ENCODE measurements at regions not wholly inside any gene's neighbourhood (a gene's known extent, or its start where the extent isn't known, plus 50 kb on each side); places are given as distances from the start of the nearest gene placed in this dataset.

DNA sequence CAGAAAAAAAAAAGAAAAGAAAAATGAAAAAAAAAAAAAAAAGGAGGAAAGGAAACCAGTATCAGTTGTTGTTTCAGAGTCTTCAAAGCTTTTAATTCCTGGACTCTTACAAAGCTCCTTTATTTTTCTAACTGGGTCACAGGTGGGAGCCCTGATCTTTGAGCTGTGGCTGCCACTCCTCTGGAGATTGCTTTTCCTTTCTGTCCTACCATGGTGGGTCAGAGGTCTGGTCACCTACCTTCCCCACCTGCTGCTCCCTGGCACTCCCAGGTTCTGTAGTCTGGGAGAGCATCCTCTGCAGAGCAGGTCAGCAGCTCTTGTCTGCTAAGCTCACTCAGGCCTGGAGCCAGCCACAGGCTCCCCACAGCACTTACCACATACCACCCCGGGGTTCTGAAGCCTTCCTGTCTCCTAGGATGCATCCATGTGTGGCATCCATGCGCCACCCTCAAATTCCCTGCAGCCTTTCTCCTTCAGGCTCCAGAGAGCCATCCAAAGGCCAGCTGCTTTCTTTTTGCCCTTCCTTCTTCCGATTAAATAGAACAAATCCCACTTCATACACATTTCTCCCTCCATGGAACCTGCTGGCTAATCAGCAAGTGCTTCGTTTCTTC is 73.2 kb upstream of the TPK1 start:
- no peaks in the 10 kb centered on the region for H3K4me1 ChIP-seq (ENCODE audit: insufficient read depth, low read length)
- ChIA-PET CTCF (no interaction called here), POLR2A (no interaction called here)
- peaks cover 4 to 8% (median 5%) of the 10 kb centered on the region in 3 donors for H3K4me1 Mint-ChIP-seq
- no peaks in the 10 kb centered on the region for H3K9me3 Mint-ChIP-seq
- H3K27ac Mint-ChIP-seq, result no peak overlapping the region
- no peaks in the 10 kb centered on the region for H3K9me3 ChIP-seq (ENCODE audit: low read length)
- H3K4me3 ChIP-seq (ENCODE audit: low read length), result no peak overlapping the region
- H3K27ac ChIP-seq (ENCODE audit: low read depth, low read length), result no peak overlapping the region
- peaks cover 12 to 13% of the 10 kb centered on the region in 2 donors for H3K27me3 Mint-ChIP-seq
- H3K4me3 Mint-ChIP-seq, result no peak overlapping the region
- H3K27me3 ChIP-seq (ENCODE audit: insufficient read depth, low read length, poor library complexity, severe bottlenecking), result no peaks in the 10 kb centered on the region
- H3K36me3 ChIP-seq (ENCODE audit: insufficient read depth, low read length), result no peaks in the 10 kb centered on the region
- peaks cover 0 to 4% (median 0%) of the 10 kb centered on the region in 3 donors for H3K36me3 Mint-ChIP-seq
- no peak for DNase-seq

DNA sequence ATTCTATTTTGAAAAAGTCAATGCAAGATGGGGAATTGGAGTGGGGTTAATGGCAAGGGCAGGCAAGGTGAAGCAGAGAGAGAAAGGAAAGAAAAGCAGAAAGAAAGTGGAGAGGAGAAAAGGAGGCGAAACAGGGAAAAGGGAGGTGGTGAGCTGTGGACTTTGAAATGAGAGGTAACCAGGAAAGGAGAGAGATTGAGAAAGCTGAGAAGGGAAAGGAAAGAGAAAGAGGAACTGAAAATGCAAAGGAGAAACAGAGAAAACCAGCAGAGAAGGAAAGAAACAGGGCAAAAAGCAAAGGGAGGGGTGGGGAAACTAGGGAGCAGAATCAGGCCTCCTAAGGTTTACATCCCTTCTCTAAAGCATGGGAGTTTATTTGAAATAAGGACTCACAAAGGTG is 72.5 kb upstream of the TPK1 start:
- peaks cover 0 to 4% (median 0%) of the 10 kb centered on the region in 3 donors for H3K36me3 Mint-ChIP-seq
- no peaks in the 10 kb centered on the region for H3K9me3 ChIP-seq (ENCODE audit: low read length)
- H3K27me3 Mint-ChIP-seq, result peaks cover 12 to 16% of the 10 kb centered on the region in 2 donors
- no peak for DNase-seq
- H3K27me3 ChIP-seq (ENCODE audit: insufficient read depth, low read length, poor library complexity, severe bottlenecking), result no peaks in the 10 kb centered on the region
- CTCF ChIA-PET, result no interaction called here
- H3K36me3 ChIP-seq (ENCODE audit: insufficient read depth, low read length), result no peaks in the 10 kb centered on the region
- peaks cover 4 to 8% (median 5%) of the 10 kb centered on the region in 3 donors for H3K4me1 Mint-ChIP-seq
- POLR2A ChIA-PET, result interaction anchor here (0.6 kb wide), 1 partner anchor 12 kb away, joined by 4 read pairs; no protein-coding TSS in a partner anchor
- no peaks in the 10 kb centered on the region for H3K4me1 ChIP-seq (ENCODE audit: insufficient read depth, low read length)
- no peaks in the 10 kb centered on the region for H3K9me3 Mint-ChIP-seq
- no peak overlapping the region for H3K4me3 ChIP-seq (ENCODE audit: low read length)
- H3K27ac ChIP-seq (ENCODE audit: low read depth, low read length), result no peak overlapping the region
- peak overlapping the region in 1 of 8 donors; percentile 73 for H3K27ac Mint-ChIP-seq
- H3K4me3 Mint-ChIP-seq, result no peak overlapping the region

DNA sequence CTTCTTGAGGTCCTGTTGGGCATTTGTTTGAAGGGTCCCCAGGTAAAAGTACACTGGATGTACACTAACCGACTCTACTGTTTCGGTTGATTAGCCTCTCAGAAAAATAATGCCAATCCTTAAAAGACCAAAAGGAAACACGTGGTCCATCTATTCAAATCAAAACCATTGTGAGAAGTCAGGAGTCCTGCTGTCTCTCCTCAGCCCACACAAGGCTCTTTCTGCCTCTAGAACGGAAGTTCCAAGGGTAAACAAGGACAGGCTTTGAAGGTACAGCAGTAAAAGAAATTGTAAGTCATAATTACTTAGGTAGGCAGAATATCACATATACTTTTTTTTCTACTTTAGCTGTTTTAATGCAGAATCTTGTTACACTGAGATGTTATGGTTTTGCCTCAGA is 71.7 kb upstream of the TPK1 start:
- H3K36me3 ChIP-seq (ENCODE audit: insufficient read depth, low read length), result no peaks in the 10 kb centered on the region

DNA sequence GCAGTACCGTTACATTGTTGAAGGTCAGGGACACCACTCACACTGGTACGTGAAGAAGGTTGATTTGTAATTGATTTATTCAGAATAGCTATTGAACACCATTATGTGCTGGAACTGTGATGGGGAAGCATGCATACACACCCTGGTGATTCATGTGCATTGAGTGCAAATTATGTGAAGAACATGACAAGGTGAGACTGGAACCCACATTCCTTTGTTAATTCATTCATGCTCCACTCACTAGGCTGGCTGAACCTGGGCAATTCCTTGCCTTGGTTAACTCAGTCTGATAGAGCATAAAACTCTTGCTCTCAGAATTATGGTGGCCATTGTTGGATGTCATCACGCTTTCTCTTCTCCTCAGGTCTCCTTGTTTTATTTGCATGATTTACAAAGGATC is 67.3 kb upstream of the TPK1 start:
- Histone ChIP-seq H3K36me3 (ENCODE audit: insufficient read depth, low read length) (no peaks in the 10 kb centered on the region), H3K27ac (ENCODE audit: low read depth, low read length) (no peak overlapping the region), H3K4me1 (ENCODE audit: insufficient read depth, low read length) (no peaks in the 10 kb centered on the region), H3K9me3 (ENCODE audit: low read length) (no peaks in the 10 kb centered on the region), H3K27me3 (ENCODE audit: insufficient read depth, low read length, poor library complexity, severe bottlenecking) (no peaks in the 10 kb centered on the region), H3K4me3 (ENCODE audit: low read length) (no peak overlapping the region)
- ChIA-PET POLR2A (no interaction called here), CTCF (no interaction called here)
- H3K4me3 Mint-ChIP-seq, result no peak overlapping the region
- peaks cover 3 to 5% (median 4%) of the 10 kb centered on the region in 3 donors for H3K4me1 Mint-ChIP-seq
- DNase-seq, result no peak
- no peak overlapping the region for H3K27ac Mint-ChIP-seq
- peaks cover 0 to 2% (median 0%) of the 10 kb centered on the region in 5 donors for H3K9me3 Mint-ChIP-seq
- H3K36me3 Mint-ChIP-seq, result no peaks in the 10 kb centered on the region
- H3K27me3 Mint-ChIP-seq, result peaks cover 5 to 20% of the 10 kb centered on the region in 2 donors

More for the DNA sequence above, 71.7 kb upstream of the TPK1 start:
- DNase-seq, result no peak
- CTCF ChIA-PET, result no interaction called here
- Mint-ChIP-seq H3K4me1 (peaks cover 4 to 8% (median 5%) of the 10 kb centered on the region in 3 donors), H3K4me3 (no peak overlapping the region), H3K27ac (no peak overlapping the region), H3K36me3 (peaks cover 0 to 4% (median 0%) of the 10 kb centered on the region in 3 donors), H3K9me3 (no peaks in the 10 kb centered on the region), H3K27me3 (peaks cover 12 to 20% of the 10 kb centered on the region in 2 donors)
- H3K4me1 ChIP-seq (ENCODE audit: insufficient read depth, low read length), result no peaks in the 10 kb centered on the region
- H3K27ac ChIP-seq (ENCODE audit: low read depth, low read length), result no peak overlapping the region
- no peaks in the 10 kb centered on the region for H3K9me3 ChIP-seq (ENCODE audit: low read length)
- POLR2A ChIA-PET, result no interaction called here
- H3K27me3 ChIP-seq (ENCODE audit: insufficient read depth, low read length, poor library complexity, severe bottlenecking), result no peaks in the 10 kb centered on the region
- no peak overlapping the region for H3K4me3 ChIP-seq (ENCODE audit: low read length)

DNA sequence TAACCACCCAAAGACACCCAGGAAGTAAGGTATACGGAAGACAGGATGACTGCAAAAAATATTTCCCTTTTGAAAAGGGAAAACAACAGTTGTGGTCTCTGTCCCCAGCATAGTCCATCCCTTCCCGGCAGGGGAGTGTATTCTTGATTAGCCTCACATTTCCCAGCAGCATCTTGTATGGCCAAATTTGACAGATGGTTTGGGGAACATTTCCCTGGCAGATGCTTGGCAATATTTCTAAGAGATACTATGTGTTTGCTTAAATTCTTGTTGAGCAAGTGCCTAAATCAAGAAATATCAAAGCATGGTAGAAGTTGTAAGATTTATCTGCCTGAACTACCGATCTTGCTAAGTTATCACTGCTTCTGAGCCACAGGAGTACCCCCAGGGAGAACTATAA is 56.9 kb upstream of the TPK1 start:
- H3K36me3 Mint-ChIP-seq, result no peaks in the 10 kb centered on the region
- ChIA-PET POLR2A (no interaction called here), CTCF (no interaction called here)
- DNase-seq, result no peak
- no peaks in the 10 kb centered on the region for H3K9me3 Mint-ChIP-seq
- no peak overlapping the region for H3K27ac Mint-ChIP-seq
- H3K9me3 ChIP-seq (ENCODE audit: low read length), result no peaks in the 10 kb centered on the region
- no peaks in the 10 kb centered on the region for H3K4me1 ChIP-seq (ENCODE audit: insufficient read depth, low read length)
- no peaks in the 10 kb centered on the region for H3K27me3 ChIP-seq (ENCODE audit: insufficient read depth, low read length, poor library complexity, severe bottlenecking)
- no peak overlapping the region for H3K27ac ChIP-seq (ENCODE audit: low read depth, low read length)
- H3K4me3 ChIP-seq (ENCODE audit: low read length), result no peak overlapping the region
- peaks cover 3% of the 10 kb centered on the region in 2 donors for H3K27me3 Mint-ChIP-seq
- H3K4me3 Mint-ChIP-seq, result no peak overlapping the region
- H3K4me1 Mint-ChIP-seq, result no peaks in the 10 kb centered on the region
- no peaks in the 10 kb centered on the region for H3K36me3 ChIP-seq (ENCODE audit: insufficient read depth, low read length)

All from CD8-positive, alpha-beta memory T cell (primary cell).